Retinal pigment epithelial cell (primary cell): ENCODE measurements at regions not wholly inside any gene's neighbourhood (a gene's known extent, or its start where the extent isn't known, plus 50 kb on each side); places are given as distances from the start of the nearest gene placed in this dataset.

Experiments used
- DNase-seq: peaks from one replicate; pipeline ENCODE4 v3.0.0-alpha.2; 2010; ENCODE audit warnings: low read depth
- H3K4me3 ChIP-seq: 2 replicates; pipeline ENCODE4 v1.5.1; 2011; ENCODE audit warnings: mild to moderate bottlenecking, low read length, control low read depth, moderate library complexity
- CTCF ChIP-seq: conservative IDR thresholded peaks from 2 replicates; pipeline ENCODE4 v1.5.1; 2011; ENCODE audit warnings: low read depth, low read length, control low read depth, inconsistent platforms

DNA sequence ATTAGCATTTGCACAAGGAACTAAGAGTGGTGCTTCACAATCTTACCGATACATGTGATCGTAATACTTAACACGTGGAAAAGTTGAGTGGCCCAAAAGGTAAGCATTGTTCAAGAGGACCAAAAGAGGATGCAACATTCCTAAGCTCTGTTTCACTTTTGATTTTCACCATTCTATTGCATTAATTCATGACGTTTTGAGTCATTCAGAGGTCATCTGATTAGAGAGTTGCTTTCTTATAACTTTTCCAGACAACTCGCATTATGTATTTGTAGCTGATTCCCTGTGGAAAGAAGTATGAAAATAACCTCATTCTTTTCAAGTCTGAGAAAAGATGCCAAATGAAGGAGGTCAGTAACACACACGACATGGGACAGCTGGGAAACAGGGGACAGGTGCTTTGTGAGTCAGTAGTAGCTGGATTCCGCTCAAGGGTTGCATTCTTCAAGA lies 344.4 kb downstream of the RND3 start:
- H3K4me3 ChIP-seq, result no peak overlapping the region
- TF ChIP-seq CTCF, result no peak
- DNase-seq, result peak; percentile 87

DNA sequence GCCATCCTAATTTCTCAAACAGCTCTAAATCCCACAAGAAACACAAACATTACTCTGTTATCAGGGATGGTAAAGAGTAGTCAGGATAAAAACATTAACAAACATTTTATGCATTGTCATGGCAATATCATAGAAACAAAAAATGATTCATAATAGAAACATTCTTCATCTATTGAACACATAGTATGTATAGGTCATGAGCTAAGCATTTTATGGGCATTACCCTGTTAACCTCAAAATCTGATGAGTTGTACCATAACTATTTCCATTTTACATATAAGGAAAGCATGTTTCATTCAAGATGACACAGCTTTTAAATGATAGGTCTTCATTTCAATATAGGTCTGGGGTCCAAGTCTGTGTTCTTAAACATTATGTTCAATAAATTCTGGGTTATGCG lies 344.9 kb downstream of the RND3 start:
- DNase-seq, result no peak
- H3K4me3 ChIP-seq, result no peak overlapping the region
- no peak for TF ChIP-seq CTCF

GRCh38 chr2:150141226-150142001 lies 346.1 kb downstream of the RND3 start:
- no peak for TF ChIP-seq CTCF
- H3K4me3 ChIP-seq, result no peak overlapping the region
- DNase-seq, result no peak

DNA sequence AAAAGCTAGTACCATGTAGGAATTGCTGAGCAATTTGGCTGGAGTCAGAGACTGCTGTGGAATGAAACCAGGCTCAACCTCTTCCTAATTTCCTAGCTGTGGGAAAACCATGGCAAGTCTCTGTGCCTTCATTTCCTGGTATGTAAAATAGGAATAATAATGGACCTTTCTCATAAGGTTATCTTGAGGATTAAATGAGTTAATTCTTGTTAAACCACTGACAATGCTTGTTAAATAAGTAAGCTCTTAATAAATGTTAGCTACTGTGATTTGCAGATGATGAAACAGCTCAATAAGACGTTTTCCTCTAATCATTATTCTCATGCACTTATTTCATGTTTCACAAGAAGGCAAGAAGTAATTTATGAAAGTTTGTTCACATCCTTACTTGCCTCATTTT lies 346.7 kb downstream of the RND3 start:
- H3K4me3 ChIP-seq, result no peak overlapping the region
- no peak for TF ChIP-seq CTCF
- DNase-seq, result peak; percentile 79

DNA sequence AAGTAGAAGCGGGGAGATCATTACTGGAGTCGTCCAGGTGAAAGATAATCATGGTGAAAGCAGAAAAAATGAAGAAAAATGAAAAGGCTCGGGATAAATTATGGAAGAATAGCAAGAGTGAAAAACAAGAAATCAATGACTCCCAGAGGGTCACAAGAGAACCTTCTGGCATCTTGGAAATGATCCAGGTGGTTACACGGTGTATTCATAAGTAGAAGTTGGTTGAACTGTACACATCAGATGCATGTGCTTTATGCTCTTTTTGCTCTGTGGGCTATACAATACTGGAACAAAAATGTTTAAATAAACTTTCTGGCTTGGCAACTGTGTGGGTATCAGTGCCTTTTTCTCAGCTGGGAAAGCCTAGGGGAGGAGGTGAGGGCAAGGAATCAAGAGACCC lies 348.9 kb downstream of the RND3 start:
- H3K4me3 ChIP-seq, result no peak overlapping the region
- TF ChIP-seq CTCF, result no peak
- DNase-seq, result no peak

GRCh38 chr2:150137338-150138069 lies 350.0 kb downstream of the RND3 start:
- DNase-seq, result no peak
- no peak for TF ChIP-seq CTCF
- no peak overlapping the region for H3K4me3 ChIP-seq

DNA sequence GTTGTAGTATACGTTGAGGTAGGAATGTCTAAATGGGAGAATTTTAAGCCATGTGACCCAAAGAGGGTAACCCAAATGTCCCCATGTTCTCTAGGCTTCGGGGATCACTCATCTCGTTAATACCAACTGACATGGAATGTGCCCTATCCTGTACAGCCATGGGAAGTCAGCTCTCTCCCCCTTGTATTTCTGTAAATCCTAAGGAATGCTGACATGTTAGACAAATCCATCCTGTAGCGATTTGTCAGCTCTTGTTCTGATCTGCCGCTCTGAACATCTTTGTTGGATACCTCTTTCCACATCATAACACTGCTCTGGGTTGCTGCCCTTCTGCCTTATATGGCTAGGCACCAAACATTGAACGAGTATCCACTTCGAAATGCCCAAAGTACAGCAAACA lies 350.6 kb downstream of the RND3 start:
- DNase-seq, result peak; percentile 80
- H3K4me3 ChIP-seq, result no peak overlapping the region
- no peak for TF ChIP-seq CTCF
